ENCODE measurements at regions not wholly inside any gene's neighbourhood (a gene's known extent, or its start where the extent isn't known, plus 50 kb on each side); places are given as distances from the start of the nearest gene placed in this dataset.
"Not testable (repeated sequence)": the region's sequence is repeated elsewhere in the genome, so short reads cannot be mapped to it uniquely, and the experiment has no call there.

DNA sequence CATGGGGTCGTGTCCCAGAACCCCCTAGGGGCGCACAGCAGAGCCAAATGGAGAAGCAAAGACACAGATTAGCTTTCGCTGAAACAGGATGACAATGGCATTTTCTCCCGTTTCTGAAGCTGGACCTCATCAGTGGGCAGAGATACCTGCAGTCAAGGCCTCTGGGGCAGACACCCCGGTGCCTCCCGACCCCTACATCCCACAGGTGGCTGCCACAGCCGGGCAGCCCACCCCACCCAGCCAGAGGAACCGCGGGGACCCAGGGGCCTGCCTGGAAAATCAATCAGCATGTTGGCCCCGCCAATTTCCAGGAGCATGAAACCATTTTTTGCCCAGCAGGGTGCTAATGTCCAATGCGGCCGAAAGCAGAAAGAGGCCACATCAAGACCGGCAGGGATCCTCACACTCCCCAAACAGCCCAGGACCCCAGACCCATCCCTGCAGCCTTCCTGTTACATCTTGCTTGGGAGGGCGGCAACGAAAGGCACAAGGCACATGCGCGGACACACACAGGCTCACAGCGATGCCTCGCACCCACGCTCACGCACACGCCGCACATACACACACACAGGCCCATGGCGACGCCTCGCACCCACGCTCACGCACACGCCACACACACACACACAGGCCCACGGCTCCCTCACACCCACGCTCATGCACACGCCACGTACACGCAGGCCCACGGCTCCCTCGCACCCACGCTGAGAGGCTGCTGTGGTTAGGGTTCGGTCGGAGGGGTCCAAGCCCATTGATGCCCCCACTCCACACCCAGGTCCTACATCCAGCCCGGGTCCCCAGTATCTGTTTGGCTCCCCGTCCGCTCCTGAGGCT is 130.6 kb upstream of the NKX1-1 start:
- no peak for ATAC-seq (ENCODE audit: poor library complexity)
- peak; percentile 24 for DNase-seq
- intact Hi-C loops (cut with DNase I) = no loop called here

DNA sequence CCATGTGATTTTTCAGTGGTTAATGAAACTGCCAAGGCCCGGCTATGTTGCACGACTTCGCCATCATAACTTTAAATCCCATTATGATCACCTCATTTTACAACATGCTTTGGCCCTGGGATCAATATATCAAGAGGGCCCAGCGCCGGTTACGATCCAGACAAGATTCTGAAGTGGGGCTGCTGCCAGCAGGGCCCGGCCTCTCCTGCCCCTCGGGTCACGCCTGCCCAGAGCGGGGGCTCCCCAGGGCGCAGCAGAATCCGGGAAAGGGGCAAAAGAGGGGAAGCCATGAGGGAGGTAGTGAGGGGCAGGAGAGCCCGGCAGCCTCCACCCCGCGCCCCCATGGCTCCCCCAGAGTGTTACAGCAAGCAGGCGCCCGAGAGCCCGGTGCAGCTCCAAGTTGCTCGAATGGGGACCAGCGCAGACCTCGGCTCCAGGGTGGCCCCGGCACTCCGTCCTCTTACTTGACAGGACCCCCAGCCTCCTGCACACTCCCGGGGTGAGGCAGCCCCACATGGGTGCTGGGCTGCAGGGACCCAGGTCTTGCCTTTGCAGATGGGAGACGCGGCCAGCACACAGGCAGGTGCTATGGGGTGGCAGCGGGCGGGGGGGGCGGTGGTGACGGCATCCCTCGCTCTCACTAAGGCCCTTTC is 129.8 kb upstream of the NKX1-1 start:
- intact Hi-C loops (cut with DNase I) = no loop called here
- DNase-seq = peak; percentile 38
- ATAC-seq (ENCODE audit: poor library complexity) = no peak

DNA sequence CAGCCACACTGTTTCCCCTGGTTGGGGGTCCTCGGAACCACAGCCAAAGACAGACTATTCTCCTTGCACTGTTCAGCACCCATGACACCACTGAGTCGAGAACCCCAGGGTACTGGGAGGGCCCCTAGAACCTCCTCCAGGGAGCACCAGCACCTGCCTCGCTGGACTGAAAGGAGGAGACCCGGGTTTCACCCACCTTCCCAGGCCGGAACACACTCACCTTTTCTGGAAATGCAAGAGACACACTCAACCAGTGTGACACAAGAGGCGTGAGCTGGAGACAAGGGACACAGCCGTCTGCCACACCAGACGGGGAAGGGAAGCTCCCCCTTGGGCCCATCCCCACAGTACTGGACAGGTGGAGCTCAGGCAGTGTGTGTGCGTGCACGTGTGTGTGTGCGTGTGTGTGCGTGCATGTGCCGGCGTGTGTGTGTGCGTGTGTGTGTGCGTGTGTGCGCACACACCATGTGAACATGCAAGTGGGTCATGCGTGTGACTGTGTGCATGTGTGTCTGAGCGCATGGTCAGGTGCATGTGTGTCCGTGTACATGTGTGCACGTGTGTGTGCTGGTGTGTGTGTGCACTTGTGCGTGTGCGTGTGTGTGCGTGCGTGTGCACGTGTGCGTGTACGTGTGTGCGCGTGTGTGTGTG is 128.8 kb upstream of the NKX1-1 start:
- no peak for ATAC-seq (ENCODE audit: poor library complexity)
- intact Hi-C loops (cut with DNase I) = no loop called here
- peak; percentile 37 for DNase-seq

GRCh38 chr4:1534095-1534872 is 128.0 kb upstream of the NKX1-1 start:
- intact Hi-C loops (cut with DNase I) = no loop called here
- peak; percentile 20 for DNase-seq
- ATAC-seq (ENCODE audit: poor library complexity) = no peak

GRCh38 chr4:1533501-1534064 is 127.3 kb upstream of the NKX1-1 start:
- intact Hi-C loops (cut with DNase I) = no loop called here
- peak; percentile 36 for DNase-seq
- no peak for ATAC-seq (ENCODE audit: poor library complexity)

DNA sequence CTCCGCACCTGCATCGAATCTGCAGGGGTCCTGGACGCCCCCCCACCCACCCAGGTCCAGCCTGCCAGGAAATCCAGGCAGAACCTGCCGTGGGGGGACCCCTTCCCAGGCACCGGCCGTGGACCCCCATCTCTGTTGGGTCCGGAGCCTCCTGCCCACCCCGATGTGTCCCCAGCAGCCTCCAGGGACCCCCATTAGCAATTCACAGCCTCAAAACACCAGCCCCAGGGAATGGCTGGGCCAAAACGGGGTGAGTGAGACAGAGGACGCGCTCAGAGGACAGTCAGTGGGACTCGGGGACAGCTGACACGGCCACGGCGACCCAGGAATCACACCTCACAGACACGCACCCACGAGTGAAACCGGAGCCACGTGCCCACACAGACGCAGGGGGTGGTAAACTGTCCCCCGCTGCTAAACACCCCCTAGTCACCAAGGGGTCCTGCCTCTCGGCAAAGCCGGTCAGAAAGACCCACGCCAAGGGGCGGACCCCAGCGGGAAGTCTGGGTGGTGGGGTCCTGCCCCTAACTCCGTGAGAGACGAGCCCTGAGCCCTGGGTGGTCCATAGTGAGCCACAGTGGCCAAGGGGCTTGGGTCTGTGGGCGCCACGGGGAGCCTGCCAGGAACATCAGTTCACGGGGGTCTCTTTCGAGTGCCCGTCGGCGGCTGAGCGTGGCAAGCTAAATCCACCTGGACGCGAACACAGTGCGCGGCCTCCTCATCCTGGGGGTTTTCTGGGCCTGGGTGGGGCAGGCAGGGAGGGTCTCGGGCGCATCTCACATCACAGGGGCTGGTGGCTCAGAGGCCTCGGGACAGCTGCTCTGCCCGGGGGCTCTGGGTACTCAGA is 126.5 kb upstream of the NKX1-1 start:
- intact Hi-C loops (cut with DNase I) = no loop called here
- ATAC-seq (ENCODE audit: poor library complexity) (no peak), DNase-seq (peak; percentile 39)

- DNase-seq (peak; percentile 25), ATAC-seq (ENCODE audit: poor library complexity) (no peak)
- intact Hi-C loops (cut with DNase I) = no loop called here
Observed at GRCh38 chr4:1531683-1532548, 125.7 kb upstream of the NKX1-1 start.

- DNase-seq (peak; percentile 17), ATAC-seq (ENCODE audit: poor library complexity) (no peak)
- intact Hi-C loops (cut with DNase I) = no loop called here
Observed at GRCh38 chr4:1530356-1530755, 124.1 kb upstream of the NKX1-1 start.

GRCh38 chr4:1524761-1525160 is 118.5 kb upstream of the NKX1-1 start:
- intact Hi-C loops (cut with DNase I) = loop anchor here (10.0 kb wide), 1 partner anchor 390 kb away; no protein-coding TSS in a partner anchor
- DNase-seq (no peak), ATAC-seq (ENCODE audit: poor library complexity) (no peak)

GRCh38 chr4:1523907-1524636 is 117.8 kb upstream of the NKX1-1 start:
- peak; percentile 65 for ATAC-seq (ENCODE audit: poor library complexity)
- intact Hi-C loops (cut with DNase I) = loop anchor here (10.0 kb wide), 1 partner anchor 389 kb away; no protein-coding TSS in a partner anchor
- DNase-seq = peak; percentile 65

GRCh38 chr4:1523506-1523905 is 117.3 kb upstream of the NKX1-1 start:
- intact Hi-C loops (cut with DNase I) = loop anchor here (10.0 kb wide), 1 partner anchor 389 kb away; no protein-coding TSS in a partner anchor
- DNase-seq (peak; percentile 14), ATAC-seq (ENCODE audit: poor library complexity) (no peak)

- ATAC-seq (ENCODE audit: poor library complexity) (no peak), DNase-seq (peak; percentile 20)
- intact Hi-C loops (cut with DNase I) = loop anchor here (10.0 kb wide), 1 partner anchor 388 kb away; no protein-coding TSS in a partner anchor
Observed at GRCh38 chr4:1523033-1523432, 116.8 kb upstream of the NKX1-1 start.

DNA sequence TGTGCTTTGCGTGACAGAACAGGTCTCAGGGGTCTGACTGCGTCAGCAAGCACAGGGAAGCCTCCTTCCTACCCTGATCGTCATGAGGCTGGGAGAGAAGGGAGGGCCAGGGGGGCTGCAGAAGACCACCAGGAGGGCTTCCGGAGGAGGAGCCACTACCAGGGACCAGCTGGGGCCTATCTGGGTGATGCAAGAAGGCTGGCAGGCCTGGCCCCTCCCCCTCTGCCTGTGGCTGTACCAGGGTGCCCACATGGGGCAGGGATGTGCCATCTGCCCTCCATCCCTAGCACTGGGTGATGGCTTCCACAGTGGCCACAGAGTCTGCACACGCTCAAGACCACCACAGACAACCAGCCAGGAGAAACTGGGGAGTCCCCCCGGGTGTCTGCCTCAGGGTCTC is 116.4 kb upstream of the NKX1-1 start:
- DNase-seq = peak; percentile 32
- ATAC-seq (ENCODE audit: poor library complexity) = no peak
- intact Hi-C loops (cut with DNase I) = loop anchor here (10.0 kb wide), 1 partner anchor 388 kb away; no protein-coding TSS in a partner anchor

- intact Hi-C loops (cut with DNase I) = loop anchor here (10.0 kb wide), 1 partner anchor 387 kb away; no protein-coding TSS in a partner anchor
- no peak for ATAC-seq (ENCODE audit: poor library complexity)
- no peak for DNase-seq
Observed at GRCh38 chr4:1521821-1522361, 115.6 kb upstream of the NKX1-1 start.

- intact Hi-C loops (cut with DNase I) = loop anchor here (10.0 kb wide), 1 partner anchor 386 kb away; no protein-coding TSS in a partner anchor
- ATAC-seq (ENCODE audit: poor library complexity); DNase-seq: not testable (repeated sequence)
Observed at GRCh38 chr4:1520795-1521576, 114.7 kb upstream of the NKX1-1 start.

Measured in Right ventricle myocardium superior (tissue), 1 donor.